Fibroblast of the aortic adventitia (primary cell): ENCODE measurements at regions not wholly inside any gene's neighbourhood (a gene's known extent, or its start where the extent isn't known, plus 50 kb on each side); places are given as distances from the start of the nearest gene placed in this dataset.

ENCODE experiments used
- DNase-seq: peaks from one replicate; pipeline ENCODE4 v3.0.0-alpha.2; 2010; ENCODE audit warnings: low read depth
- H3K4me3 ChIP-seq: 2 replicates; pipeline ENCODE4 v1.5.1; 2011; ENCODE audit warnings: low read depth, mild to moderate bottlenecking, control low read depth, low read length, moderate library complexity
- TF ChIP-seq, protein P1 (sequence below): IDR thresholded peaks from 2 replicates; pipeline ENCODE4 v1.5.1; 2011; ENCODE audit warnings: mild to moderate bottlenecking, low read length, control low read depth, inconsistent platforms; ENCODE audit not compliant: insufficient read depth

- no peak for DNase-seq
- H3K4me3 ChIP-seq: no peak overlapping the region
Measured at GRCh38 chr4:162442128-162442527, 278.3 kb upstream of the FSTL5 start.

DNA sequence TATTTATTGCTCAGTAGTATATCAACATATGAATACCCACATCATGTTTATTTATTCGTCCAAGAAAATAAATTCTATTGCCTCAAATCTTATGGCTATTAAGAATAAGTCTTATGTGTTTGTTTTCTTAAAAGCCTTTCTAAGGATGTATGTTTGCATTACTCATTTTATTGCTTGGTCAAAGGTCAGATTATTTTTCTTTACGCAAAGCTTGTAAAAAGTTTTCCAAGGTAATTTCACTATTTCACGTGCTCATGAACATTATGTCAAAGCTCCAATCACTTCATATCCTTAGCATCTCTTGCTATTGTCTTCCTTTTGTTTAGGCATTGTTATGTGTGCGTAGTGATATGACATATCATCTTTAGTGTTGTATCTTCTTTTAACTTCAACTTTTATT lies 258.5 kb upstream of the FSTL5 start:
- H3K4me3 ChIP-seq: no peak overlapping the region
- no peak for DNase-seq
- TF ChIP-seq, protein P1, sequence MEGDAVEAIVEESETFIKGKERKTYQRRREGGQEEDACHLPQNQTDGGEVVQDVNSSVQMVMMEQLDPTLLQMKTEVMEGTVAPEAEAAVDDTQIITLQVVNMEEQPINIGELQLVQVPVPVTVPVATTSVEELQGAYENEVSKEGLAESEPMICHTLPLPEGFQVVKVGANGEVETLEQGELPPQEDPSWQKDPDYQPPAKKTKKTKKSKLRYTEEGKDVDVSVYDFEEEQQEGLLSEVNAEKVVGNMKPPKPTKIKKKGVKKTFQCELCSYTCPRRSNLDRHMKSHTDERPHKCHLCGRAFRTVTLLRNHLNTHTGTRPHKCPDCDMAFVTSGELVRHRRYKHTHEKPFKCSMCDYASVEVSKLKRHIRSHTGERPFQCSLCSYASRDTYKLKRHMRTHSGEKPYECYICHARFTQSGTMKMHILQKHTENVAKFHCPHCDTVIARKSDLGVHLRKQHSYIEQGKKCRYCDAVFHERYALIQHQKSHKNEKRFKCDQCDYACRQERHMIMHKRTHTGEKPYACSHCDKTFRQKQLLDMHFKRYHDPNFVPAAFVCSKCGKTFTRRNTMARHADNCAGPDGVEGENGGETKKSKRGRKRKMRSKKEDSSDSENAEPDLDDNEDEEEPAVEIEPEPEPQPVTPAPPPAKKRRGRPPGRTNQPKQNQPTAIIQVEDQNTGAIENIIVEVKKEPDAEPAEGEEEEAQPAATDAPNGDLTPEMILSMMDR: no peak

More at GRCh38 chr4:162442128-162442527, 278.3 kb upstream of the FSTL5 start:
- TF ChIP-seq, protein P1: no peak

DNA sequence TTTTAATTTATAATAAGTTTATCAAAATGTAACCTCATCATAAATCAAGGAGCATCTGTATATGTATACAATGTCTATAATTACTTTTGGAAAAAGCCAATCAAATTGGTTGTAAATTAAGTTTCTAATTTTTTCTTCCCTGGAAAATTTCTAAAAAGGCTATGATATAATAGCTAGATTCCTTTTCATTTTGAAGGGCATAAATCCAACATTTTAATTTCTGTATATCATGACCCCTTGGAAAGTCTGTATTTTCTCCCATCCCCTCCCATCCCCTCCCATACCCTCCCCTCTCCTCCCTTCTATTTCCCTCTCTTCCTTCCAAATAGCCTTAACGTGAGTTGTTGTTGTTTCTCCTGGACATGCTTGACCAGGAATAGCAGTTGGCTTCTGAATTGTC lies 247.1 kb upstream of the FSTL5 start:
- no peak overlapping the region for H3K4me3 ChIP-seq
- no peak for DNase-seq
- TF ChIP-seq, protein P1: no peak

GRCh38 chr4:162409048-162409447 lies 245.2 kb upstream of the FSTL5 start:
- DNase-seq: no peak
- TF ChIP-seq, protein P1: no peak
- H3K4me3 ChIP-seq: no peak overlapping the region

DNA sequence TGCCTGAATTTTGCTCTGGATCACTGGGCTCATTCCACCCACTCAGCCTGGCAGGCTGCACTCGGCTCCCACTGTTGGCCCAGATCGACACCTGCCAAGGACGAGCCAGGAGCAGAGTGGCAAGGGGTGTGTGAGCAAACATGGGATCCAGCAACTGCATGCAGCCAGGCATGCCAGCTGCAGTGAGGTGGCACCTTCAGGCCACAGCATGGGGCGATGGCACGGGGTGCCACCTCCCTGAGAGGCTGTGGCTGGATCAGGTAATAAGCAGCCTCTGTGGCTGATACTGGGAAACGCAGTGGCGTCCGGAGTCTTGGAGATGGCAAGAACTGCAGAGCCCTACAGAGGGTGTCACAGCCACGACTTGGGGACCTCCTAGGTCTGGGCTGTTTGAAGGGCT lies 244.5 kb upstream of the FSTL5 start:
- no peak for DNase-seq
- TF ChIP-seq, protein P1: no peak
- no peak overlapping the region for H3K4me3 ChIP-seq

DNA sequence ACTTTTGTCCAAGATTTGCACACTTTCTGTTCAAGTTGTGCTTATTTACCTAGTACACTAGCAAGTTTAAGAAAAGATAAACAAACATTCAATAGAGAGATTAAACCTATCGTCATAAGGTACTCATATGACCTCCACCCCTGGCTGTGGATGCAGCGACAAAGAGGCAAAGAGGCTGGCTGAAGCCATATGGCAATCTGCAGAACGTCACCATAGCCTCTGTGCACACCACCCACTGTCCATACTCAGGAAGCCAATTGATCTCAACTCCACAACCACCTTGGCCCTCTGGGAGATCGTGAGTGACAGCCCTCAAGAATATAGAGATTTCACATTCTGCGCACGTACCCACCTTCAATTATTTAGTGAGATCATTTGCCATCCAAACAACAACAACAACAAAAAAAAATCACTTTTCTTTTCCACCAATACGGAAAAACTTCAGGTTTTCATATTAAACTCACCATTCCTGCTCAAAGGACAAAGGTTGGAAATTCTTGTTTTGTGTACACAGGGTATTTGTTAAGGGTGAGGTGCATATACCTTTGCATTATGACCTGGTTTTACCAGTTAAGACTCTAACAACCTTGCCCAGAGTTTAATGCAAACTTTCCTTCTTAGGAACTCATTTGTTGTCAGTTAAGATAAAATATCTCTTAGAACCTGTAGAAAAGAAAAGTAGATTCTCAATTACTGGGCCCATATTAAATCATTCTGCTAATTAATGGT lies 243.0 kb upstream of the FSTL5 start:
- H3K4me3 ChIP-seq: no peak overlapping the region
- TF ChIP-seq, protein P1: no peak
- DNase-seq: no peak

- H3K4me3 ChIP-seq: no peak overlapping the region
- no peak for DNase-seq
- TF ChIP-seq, protein P1: no peak
Measured at GRCh38 chr4:162403932-162404331, 240.1 kb upstream of the FSTL5 start.
